ENCODE measurements at regions not wholly inside any gene's neighbourhood (a gene's known extent, or its start where the extent isn't known, plus 50 kb on each side); places are given as distances from the start of the nearest gene placed in this dataset.

- ChIA-PET CTCF (interaction anchor here (0.8 to 3.2 kb wide), 19 partner anchors 10 to 1346 kb away, joined by 3 to 34 read pairs (median 8); no protein-coding TSS in a partner anchor), POLR2A (no interaction called here)
- Histone ChIP-seq H4K20me1 (replicated peaks; ENCODE audit: control insufficient read depth, extremely low read depth, insufficient read depth, low read length) (no peaks in the 10 kb centered on the region), H3K9ac (replicated peaks; ENCODE audit: extremely low read depth, insufficient read depth, low read length) (no peak overlapping the region), H3K27ac (ENCODE audit: insufficient read depth, low read depth, low read length) (no peak overlapping the region), H3K4me3 (replicated peaks in 1 of 3; ENCODE audit: insufficient read depth in 1 of 3, low read depth in 1 of 3, low read length in 3 of 3) (no peak overlapping the region), H3K9me3 (replicated peaks; ENCODE audit: control insufficient read depth, insufficient read depth, low read length) (no peaks in the 10 kb centered on the region), H3K9me1 (replicated peaks; ENCODE audit: control insufficient read depth, extremely low read depth, insufficient read depth, low read length) (no peaks in the 10 kb centered on the region), H3K36me3 (ENCODE audit: control insufficient read depth in 2 of 2, extremely low read depth in 1 of 2, insufficient read depth in 2 of 2, low read length in 2 of 2) (no peaks in the 10 kb centered on the region), H3K79me2 (ENCODE audit: control insufficient read depth, insufficient read depth, low read length) (no peaks in the 10 kb centered on the region), H3K4me1 (ENCODE audit: control insufficient read depth, extremely low read depth, insufficient read depth, low read length) (peaks cover 8% of the 10 kb centered on the region), H3K27me3 (ENCODE audit: control insufficient read depth in 2 of 2, insufficient read depth in 2 of 2, low read length in 2 of 2) (no peaks in the 10 kb centered on the region), H3K4me2 (ENCODE audit: insufficient read depth, low read length) (no peak overlapping the region), H2AFZ (ENCODE audit: low read depth, low read length) (no peak overlapping the region)
- dilution Hi-C loops (cut with MboI; ENCODE audit: extremely low pct_ligation_motif_present, low sequenced_read_pairs) (no loop called here), intact Hi-C loops (cut with micrococcal nuclease) (loop anchor here (2.0 to 10.0 kb wide), 4 partner anchors 41 to 1443 kb away; no protein-coding TSS in a partner anchor)
- no peak for TF ChIP-seq JUN (IDR thresholded peaks at IDR 0.05; ENCODE audit: borderline replicate concordance, insufficient read depth, insufficient read length, low read depth)
- TF ChIP-seq GATA2 (IDR thresholded peaks at IDR 0.05; ENCODE audit: insufficient read depth, insufficient read length, low read depth, low read length) = no peak
- no peak for TF ChIP-seq EZH2 (IDR thresholded peaks at IDR 0.05; ENCODE audit: borderline replicate concordance, low read depth, low read length, severe bottlenecking)
- no peak for TF ChIP-seq FOS (IDR thresholded peaks at IDR 0.05; ENCODE audit: borderline replicate concordance, insufficient read depth, low read length)
- TF ChIP-seq POLR2A (IDR thresholded peaks at IDR 0.05; ENCODE audit: low read depth, low read length) = no peak
- TF ChIP-seq POLR2AphosphoS5 (IDR thresholded peaks at IDR 0.05; ENCODE audit: insufficient read depth, low read depth, low read length) = no peak
- no peak for TF ChIP-seq MYC (IDR thresholded peaks at IDR 0.05; ENCODE audit: low read depth, low read length)
- TF ChIP-seq, protein P1, sequence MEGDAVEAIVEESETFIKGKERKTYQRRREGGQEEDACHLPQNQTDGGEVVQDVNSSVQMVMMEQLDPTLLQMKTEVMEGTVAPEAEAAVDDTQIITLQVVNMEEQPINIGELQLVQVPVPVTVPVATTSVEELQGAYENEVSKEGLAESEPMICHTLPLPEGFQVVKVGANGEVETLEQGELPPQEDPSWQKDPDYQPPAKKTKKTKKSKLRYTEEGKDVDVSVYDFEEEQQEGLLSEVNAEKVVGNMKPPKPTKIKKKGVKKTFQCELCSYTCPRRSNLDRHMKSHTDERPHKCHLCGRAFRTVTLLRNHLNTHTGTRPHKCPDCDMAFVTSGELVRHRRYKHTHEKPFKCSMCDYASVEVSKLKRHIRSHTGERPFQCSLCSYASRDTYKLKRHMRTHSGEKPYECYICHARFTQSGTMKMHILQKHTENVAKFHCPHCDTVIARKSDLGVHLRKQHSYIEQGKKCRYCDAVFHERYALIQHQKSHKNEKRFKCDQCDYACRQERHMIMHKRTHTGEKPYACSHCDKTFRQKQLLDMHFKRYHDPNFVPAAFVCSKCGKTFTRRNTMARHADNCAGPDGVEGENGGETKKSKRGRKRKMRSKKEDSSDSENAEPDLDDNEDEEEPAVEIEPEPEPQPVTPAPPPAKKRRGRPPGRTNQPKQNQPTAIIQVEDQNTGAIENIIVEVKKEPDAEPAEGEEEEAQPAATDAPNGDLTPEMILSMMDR (IDR thresholded peaks at IDR 0.05; ENCODE audit: extremely low read depth in 1 of 2, insufficient read depth in 1 of 2, low read depth in 1 of 2, low read length in 2 of 2) = no peak
- TF ChIP-seq MAX (IDR thresholded peaks at IDR 0.05; ENCODE audit: insufficient read depth, insufficient read length) = no peak
- no peak for DNase-seq (ENCODE audit: low read depth, low spot score)
- no peak for FAIRE-seq
- BruUV-seq (replicated peaks) = no TSS peak
Observed at GRCh38 chr9:81521892-81522291, 167.5 kb downstream of the TLE1 start.
